HS-5 (cell line): ENCODE measurements at regions not wholly inside any gene's neighbourhood (a gene's known extent, or its start where the extent isn't known, plus 50 kb on each side); places are given as distances from the start of the nearest gene placed in this dataset.
"Not testable (repeated sequence)": the region's sequence is repeated elsewhere in the genome, so short reads cannot be mapped to it uniquely, and the experiment has no call there.

Source experiments
- DNase-seq: peaks from one replicate; pipeline ENCODE4 v3.0.0-alpha.2; 2012; ENCODE audit warnings: low read depth

GRCh38 chr13:58495668-58496067 lies 864.1 kb downstream of the PCDH17 start:
- DNase-seq = no peak

- DNase-seq = no peak
Observed at GRCh38 chr13:58500938-58501337, 869.4 kb downstream of the PCDH17 start.

DNA sequence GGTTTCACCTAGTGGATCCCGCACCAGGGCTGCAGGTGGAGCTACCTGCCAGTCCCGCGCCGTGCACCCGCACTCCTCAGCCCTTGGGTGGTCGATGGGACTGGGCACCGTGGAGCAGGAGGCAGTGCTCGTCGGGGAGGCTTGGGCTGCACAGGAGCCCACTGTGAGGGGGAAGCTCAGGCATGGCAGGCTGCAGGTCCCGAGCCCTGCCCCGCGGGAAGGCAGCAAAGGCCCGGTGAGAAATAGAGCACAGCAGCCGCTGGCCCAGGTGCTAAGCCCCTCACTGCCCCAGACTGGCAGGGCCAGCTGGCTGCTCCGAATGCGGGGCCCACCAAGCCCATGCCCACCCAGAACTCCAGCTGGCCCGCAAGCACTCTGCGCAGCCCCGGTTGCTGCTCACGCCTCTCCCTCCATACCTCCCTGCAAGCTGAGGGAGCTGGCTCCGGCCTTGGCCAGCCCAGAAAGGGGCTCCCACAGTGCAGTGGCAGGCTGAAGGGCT lies 872.7 kb downstream of the PCDH17 start:
- DNase-seq = not testable (repeated sequence)

- DNase-seq = not testable (repeated sequence)
Observed at GRCh38 chr13:58505262-58505920, 873.8 kb downstream of the PCDH17 start.

DNA sequence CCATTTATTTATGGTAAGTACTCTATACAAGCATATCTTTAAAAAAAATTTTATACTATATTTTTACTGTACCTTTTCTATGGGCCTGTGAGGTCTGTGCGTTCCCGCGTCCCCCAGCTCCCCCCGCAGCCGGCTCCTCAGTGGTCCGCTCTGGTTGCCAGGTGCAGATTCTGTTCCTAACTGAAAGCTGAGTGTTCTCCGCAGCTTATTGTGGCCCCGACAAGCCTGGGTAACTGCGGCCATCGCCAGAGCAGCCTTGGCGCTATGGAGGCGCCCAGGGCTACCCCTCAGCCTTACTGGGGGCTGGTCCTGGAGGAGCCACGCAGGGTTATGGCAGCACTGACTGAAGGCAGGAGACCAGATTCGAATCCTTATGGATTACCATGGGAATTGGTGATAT lies 896.8 kb downstream of the PCDH17 start:
- no peak for DNase-seq

DNA sequence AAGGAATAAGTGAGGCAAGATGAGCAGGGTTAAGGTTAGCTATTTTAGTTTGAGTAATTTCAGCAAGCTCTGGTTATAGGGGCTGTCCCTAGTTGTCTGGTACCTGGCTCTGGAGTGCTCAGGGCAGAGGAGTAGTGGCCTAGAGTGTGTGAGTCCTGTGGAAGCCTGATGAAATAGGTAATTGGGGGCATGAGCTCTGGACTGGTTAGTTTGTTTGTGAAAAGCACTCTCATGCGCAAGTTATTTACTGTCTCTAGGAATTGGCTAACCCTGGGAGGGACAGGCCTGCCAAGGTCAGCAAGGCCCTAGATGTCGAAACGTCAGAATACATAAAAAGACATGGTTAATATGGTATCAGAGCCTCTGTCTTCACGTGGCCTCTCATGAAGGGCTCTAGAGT lies 900.1 kb downstream of the PCDH17 start:
- DNase-seq = no peak

- no peak for DNase-seq
Observed at GRCh38 chr13:58542530-58542929, 911.0 kb downstream of the PCDH17 start.

DNA sequence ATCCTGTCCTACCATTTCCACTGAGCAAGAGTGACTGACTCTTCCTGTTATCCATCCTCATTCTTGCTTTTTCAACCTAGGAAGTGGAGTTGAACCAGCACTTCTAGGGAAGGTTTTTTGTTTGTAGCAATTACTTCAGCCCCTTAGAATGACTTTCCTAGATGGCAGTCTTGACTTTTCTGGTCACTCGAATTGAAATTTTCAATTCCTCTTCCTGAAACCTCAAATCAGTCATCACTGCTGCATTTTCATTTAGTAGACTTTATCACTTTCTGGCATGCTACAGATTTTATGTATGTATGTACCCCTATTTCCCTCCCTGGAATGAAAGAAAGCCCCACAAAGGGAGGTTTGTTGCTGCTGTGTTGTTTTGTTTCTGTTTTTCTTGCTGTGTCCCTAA lies 915.9 kb downstream of the PCDH17 start:
- DNase-seq = no peak

DNA sequence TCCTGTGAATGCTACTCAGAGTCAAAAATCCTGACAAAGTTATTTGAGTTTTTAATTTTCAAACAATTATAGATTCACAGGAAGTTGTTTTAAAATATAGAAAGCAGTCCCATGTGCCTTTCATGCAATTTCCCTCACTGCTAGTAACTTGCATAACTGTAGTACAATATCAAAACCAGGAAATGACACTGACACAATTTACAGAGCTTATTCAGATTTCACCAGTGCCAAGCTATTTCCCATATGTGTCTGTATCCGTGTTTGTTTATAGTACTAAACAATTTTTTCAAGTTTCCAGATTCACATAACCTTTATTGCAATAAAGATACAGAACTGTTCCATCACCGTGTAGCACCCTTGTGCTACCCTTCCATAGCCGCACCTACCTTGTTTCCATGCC lies 934.6 kb downstream of the PCDH17 start:
- no peak for DNase-seq

GRCh38 chr13:58573743-58574142 lies 942.2 kb downstream of the PCDH17 start:
- DNase-seq = no peak

DNA sequence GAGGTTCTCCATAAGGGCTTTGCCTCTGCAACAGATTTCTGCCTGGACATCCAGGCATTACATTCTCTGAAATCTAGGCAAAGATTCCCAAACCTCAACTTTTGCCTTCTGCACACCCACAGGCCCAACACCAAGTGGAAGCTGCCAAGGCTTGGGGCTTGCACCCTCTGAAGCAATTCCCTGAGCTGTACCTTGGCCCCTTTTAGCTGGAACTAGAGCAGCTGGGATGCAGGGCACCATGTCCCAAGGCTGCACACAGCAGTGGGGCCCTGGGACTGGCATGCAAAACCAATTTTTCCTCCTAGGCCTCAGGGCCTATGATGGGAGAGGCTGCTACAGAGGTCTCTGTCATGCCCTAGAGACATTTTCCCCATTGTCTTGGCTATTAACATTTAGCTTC lies 943.2 kb downstream of the PCDH17 start:
- no peak for DNase-seq

GRCh38 chr13:58579468-58579867 lies 947.9 kb downstream of the PCDH17 start:
- no peak for DNase-seq

DNA sequence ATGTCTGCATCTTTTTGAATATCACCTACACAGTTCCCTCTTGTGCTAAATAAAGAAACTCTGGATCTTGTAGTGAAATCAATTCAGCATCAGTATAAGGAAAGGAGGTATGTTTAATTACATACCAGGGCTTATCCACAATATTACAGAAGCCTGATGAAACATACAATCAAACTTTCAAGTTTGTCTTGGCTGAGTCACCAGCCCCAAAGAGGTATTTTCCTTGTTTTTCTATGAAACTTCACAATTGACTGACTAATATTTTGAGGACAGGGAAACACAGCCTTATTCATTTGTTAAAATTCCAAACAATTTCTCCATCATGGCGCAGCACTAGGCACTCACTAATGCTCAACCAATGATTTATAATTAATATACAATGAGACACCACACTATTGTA lies 952.4 kb downstream of the PCDH17 start:
- peak; percentile 19 for DNase-seq

GRCh38 chr13:58584610-58585009 lies 953.1 kb downstream of the PCDH17 start:
- DNase-seq = no peak

GRCh38 chr13:58587183-58587582 lies 955.6 kb downstream of the PCDH17 start:
- no peak for DNase-seq

DNA sequence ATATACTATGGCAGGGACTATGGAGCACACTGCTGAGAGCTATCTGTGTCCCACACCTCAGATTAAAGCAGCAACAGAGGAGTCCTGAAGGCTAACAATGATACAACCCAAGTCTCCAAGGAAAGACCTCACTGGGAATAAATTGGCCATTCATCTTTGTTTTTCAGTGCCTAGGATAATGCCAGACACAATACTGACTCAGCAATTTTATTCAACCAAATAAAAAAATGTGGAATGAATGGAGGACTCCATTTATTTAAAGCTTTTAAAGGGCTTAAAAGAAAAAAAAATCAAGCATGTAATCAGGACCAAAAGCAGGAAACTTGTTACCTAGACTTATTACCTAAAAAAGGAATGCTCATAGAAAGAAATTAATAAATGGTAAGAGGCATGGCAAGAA lies 960.5 kb downstream of the PCDH17 start:
- no peak for DNase-seq

DNA sequence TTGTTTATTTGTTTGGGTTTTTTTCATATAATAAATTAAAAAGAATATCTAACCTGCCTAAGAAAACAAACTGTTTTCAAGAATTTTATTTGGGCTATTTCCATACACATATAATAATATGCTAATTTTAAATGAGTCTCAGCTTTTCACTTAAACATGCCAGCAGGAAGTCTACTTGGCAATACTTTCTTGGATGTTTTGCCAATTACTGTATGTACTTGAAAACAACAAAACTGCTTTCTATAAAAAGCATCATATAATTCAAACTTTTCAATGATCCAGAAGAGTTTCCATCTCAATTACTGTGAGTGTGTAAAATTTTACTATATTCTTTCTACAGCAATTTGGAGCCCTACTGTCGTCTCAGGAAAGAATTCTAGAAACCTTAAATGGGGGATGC lies 961.2 kb downstream of the PCDH17 start:
- no peak for DNase-seq

- DNase-seq = no peak
Observed at GRCh38 chr13:58594747-58595600, 963.4 kb downstream of the PCDH17 start.

DNA sequence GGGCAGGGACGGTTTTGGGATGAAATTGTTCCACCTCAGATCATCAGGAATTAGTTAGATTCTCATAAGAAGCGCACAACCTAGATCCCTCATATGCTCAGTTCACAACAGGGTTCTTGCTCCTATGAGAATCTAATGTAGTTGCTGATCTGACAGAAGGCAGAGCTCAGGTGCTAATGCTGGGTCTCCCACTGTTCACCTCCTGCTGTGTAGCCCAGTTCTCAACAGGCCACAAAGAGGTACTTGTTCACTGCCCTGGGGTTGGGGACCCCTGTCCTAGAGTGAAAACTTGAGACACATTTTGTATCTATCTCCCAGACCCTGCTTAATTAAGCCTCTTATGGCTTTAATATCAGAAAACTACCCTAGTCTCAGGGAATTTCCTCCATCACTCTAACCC lies 966.0 kb downstream of the PCDH17 start:
- no peak for DNase-seq

- no peak for DNase-seq
Observed at GRCh38 chr13:58598241-58598640, 966.7 kb downstream of the PCDH17 start.

DNA sequence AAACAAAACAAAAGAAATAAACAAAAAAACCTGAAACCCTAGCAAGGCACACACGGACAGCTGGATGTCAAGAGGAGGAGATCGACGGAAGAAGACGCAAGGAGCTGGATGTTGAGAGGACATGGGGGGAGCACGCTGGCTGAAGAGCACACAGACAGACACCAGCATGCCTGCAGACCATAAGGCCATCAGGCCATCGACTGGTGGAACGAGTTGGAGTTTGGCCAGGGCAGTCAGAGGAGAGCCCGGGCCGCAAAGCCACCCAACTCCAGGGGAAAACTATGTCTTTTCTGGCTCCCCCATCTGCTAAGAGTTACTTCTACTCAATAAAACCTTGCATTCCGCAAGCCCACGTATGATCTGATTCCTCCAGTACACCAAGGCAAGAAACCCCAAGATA lies 979.6 kb downstream of the PCDH17 start:
- DNase-seq = no peak

GRCh38 chr13:58617880-58618665 lies 986.5 kb downstream of the PCDH17 start:
- no peak for DNase-seq
